T-helper 2 cell (primary cell): ENCODE measurements at regions not wholly inside any gene's neighbourhood (a gene's known extent, or its start where the extent isn't known, plus 50 kb on each side); places are given as distances from the start of the nearest gene placed in this dataset.
A peak's percentile ranks its signal among the peaks of the same experiment; 100 is the strongest.
"Not testable (repeated sequence)": the region's sequence is repeated elsewhere in the genome, so short reads cannot be mapped to it uniquely, and the experiment has no call there.

Source experiments
- DNase-seq, 5 experiments: peaks; one replicate each; pipeline versions ENCODE4 v3.0.0 to v3.0.0-alpha.2; 2012 to 2022

GRCh38 chr1:224539971-224540370, 76.1 kb upstream of the CNIH3 start:
- DNase-seq, result no peak

- no peak for DNase-seq
These were observed 75.6 kb upstream of the CNIH3 start for GRCh38 chr1:224540535-224540934.

GRCh38 chr1:224541072-224541790, 74.9 kb upstream of the CNIH3 start:
- DNase-seq, result no peak

GRCh38 chr1:224541901-224542630, 74.1 kb upstream of the CNIH3 start:
- DNase-seq, result no peak

GRCh38 chr1:224542783-224543440, 73.2 kb upstream of the CNIH3 start:
- peak in 1 of 5 experiments; percentile 90 for DNase-seq

GRCh38 chr1:224543453-224543852, 72.7 kb upstream of the CNIH3 start:
- DNase-seq, result no peak

- no peak for DNase-seq
These were observed 71.6 kb upstream of the CNIH3 start for GRCh38 chr1:224544346-224545110.

- no peak for DNase-seq
These were observed 70.5 kb upstream of the CNIH3 start for GRCh38 chr1:224545571-224545970.

GRCh38 chr1:224548676-224549075, 67.4 kb upstream of the CNIH3 start:
- no peak for DNase-seq

GRCh38 chr1:224551189-224551588, 64.9 kb upstream of the CNIH3 start:
- not testable (repeated sequence) for DNase-seq

GRCh38 chr1:224554056-224554455, 62.1 kb upstream of the CNIH3 start:
- DNase-seq, result no peak

- DNase-seq, result no peak
These were observed 61.4 kb upstream of the CNIH3 start for GRCh38 chr1:224554620-224555259.

- DNase-seq, result no peak
These were observed 57.2 kb upstream of the CNIH3 start for GRCh38 chr1:224558904-224559303.

GRCh38 chr1:224559981-224560728, 56.0 kb upstream of the CNIH3 start:
- no peak for DNase-seq

- DNase-seq, result not testable (repeated sequence)
These were observed 53.2 kb upstream of the CNIH3 start for GRCh38 chr1:224562881-224563280.

- no peak for DNase-seq
These were observed 52.5 kb upstream of the CNIH3 start for GRCh38 chr1:224563666-224564065.

GRCh38 chr1:224564454-224565084, 51.5 kb upstream of the CNIH3 start:
- DNase-seq, result no peak

GRCh38 chr1:224565186-224565585, 50.9 kb upstream of the CNIH3 start:
- no peak for DNase-seq

- no peak for DNase-seq
These were observed 50.3 kb upstream of the CNIH3 start for GRCh38 chr1:224565611-224566406.
